ENCODE measurements at regions not wholly inside any gene's neighbourhood (a gene's known extent, or its start where the extent isn't known, plus 50 kb on each side); places are given as distances from the start of the nearest gene placed in this dataset.

DNA sequence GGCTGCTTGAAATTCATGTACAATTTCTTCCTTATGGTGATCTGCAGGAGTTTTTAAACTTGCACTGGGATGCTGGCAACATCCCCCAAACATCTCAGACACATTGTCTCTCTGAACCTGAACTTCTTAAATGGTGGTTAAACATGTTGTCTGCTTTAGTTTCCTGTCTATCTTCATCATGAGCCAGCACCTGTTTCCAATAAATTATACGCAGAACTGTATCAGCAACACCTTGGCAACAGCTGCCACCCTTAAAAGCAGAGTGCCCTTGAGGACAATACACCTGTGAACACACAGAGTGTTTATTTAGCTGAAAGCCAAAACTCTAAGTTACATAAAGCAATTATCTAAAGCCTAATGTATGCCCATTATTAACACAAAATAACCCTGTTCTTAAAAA lies 242.9 kb downstream of the WNT5A start:
- Histone ChIP-seq H3K9ac (ENCODE audit: low read length) (no peak overlapping the region), H3K9me3 (ENCODE audit: control insufficient read depth, low read length) (no peaks in the 10 kb centered on the region), H3K27me3 (ENCODE audit: control insufficient read depth in 1 of 2, insufficient read depth in 1 of 2, low read length in 2 of 2) (no peaks in the 10 kb centered on the region), H3K27ac (ENCODE audit: low read length, poor library complexity, severe bottlenecking) (no peak overlapping the region), H2AK5ac (ENCODE audit: low read length, severe bottlenecking) (no peak overlapping the region), H3K4me2 (ENCODE audit: low read length, poor library complexity, severe bottlenecking) (no peak overlapping the region), H2BK12ac (ENCODE audit: low read length in 2 of 2) (no peak overlapping the region), H3K23ac (ENCODE audit: low read length in 2 of 2) (no peak overlapping the region), H3K79me1 (replicated peaks; ENCODE audit: low read length, poor library complexity, severe bottlenecking) (no peaks in the 10 kb centered on the region), H3K4me1 (ENCODE audit: control insufficient read depth, insufficient read depth, low read depth, low read length) (no peaks in the 10 kb centered on the region), H3K18ac (ENCODE audit: low read depth in 1 of 2, low read length in 2 of 2) (no peak overlapping the region), H3K36me3 (ENCODE audit: control insufficient read depth in 1 of 2, insufficient read depth in 2 of 2, low read depth in 1 of 2, low read length in 2 of 2) (no peaks in the 10 kb centered on the region), H3K4me3 (ENCODE audit: insufficient read depth in 1 of 2, low read depth in 1 of 2, low read length in 2 of 2) (no peak overlapping the region), H2BK15ac (ENCODE audit: low read depth, poor library complexity, severe bottlenecking) (no peak overlapping the region), H3K4ac (ENCODE audit: low read depth in 1 of 2, low read length in 2 of 2) (no peak overlapping the region), H2BK120ac (ENCODE audit: low read depth, low read length) (no peak overlapping the region), H4K91ac (ENCODE audit: low read length) (no peak overlapping the region), H4K8ac (ENCODE audit: low read length) (no peak overlapping the region), H3K14ac (ENCODE audit: low read length in 2 of 2) (no peak overlapping the region), H2BK5ac (ENCODE audit: low read depth, low read length, poor library complexity, severe bottlenecking) (no peak overlapping the region), H2AFZ (ENCODE audit: low read depth, low read length) (no peak overlapping the region)
- no peak for DNase-seq
- WGBS: 97% methylated on average over 1 of the region's 1 CpG

- H2AFZ ChIP-seq (ENCODE audit: low read depth, low read length): no peak overlapping the region
- no peak overlapping the region for H3K9ac ChIP-seq (ENCODE audit: low read length)
- no peak overlapping the region for H3K23ac ChIP-seq (ENCODE audit: low read length in 2 of 2)
- no peak overlapping the region for H3K4me3 ChIP-seq (ENCODE audit: insufficient read depth in 1 of 2, low read depth in 1 of 2, low read length in 2 of 2)
- H2AK5ac ChIP-seq (ENCODE audit: low read length, severe bottlenecking): no peak overlapping the region
- no peaks in the 10 kb centered on the region for H3K79me1 ChIP-seq (replicated peaks; ENCODE audit: low read length, poor library complexity, severe bottlenecking)
- H4K8ac ChIP-seq (ENCODE audit: low read length): no peak overlapping the region
- no peaks in the 10 kb centered on the region for H3K9me3 ChIP-seq (ENCODE audit: control insufficient read depth, low read length)
- no peak overlapping the region for H2BK5ac ChIP-seq (ENCODE audit: low read depth, low read length, poor library complexity, severe bottlenecking)
- no peaks in the 10 kb centered on the region for H3K27me3 ChIP-seq (ENCODE audit: control insufficient read depth in 1 of 2, insufficient read depth in 1 of 2, low read length in 2 of 2)
- WGBS: 90% methylated on average over 8 of the region's 9 CpGs
- H3K36me3 ChIP-seq (ENCODE audit: control insufficient read depth in 1 of 2, insufficient read depth in 2 of 2, low read depth in 1 of 2, low read length in 2 of 2): no peaks in the 10 kb centered on the region
- H3K27ac ChIP-seq (ENCODE audit: low read length, poor library complexity, severe bottlenecking): no peak overlapping the region
- H3K4me1 ChIP-seq (ENCODE audit: control insufficient read depth, insufficient read depth, low read depth, low read length): no peaks in the 10 kb centered on the region
- no peak overlapping the region for H4K91ac ChIP-seq (ENCODE audit: low read length)
- no peak overlapping the region for H3K4me2 ChIP-seq (ENCODE audit: low read length, poor library complexity, severe bottlenecking)
- no peak overlapping the region for H3K14ac ChIP-seq (ENCODE audit: low read length in 2 of 2)
- H3K18ac ChIP-seq (ENCODE audit: low read depth in 1 of 2, low read length in 2 of 2): no peak overlapping the region
- H2BK120ac ChIP-seq (ENCODE audit: low read depth, low read length): no peak overlapping the region
- H3K4ac ChIP-seq (ENCODE audit: low read depth in 1 of 2, low read length in 2 of 2): no peak overlapping the region
- DNase-seq: no peak
- H2BK15ac ChIP-seq (ENCODE audit: low read depth, poor library complexity, severe bottlenecking): no peak overlapping the region
- no peak overlapping the region for H2BK12ac ChIP-seq (ENCODE audit: low read length in 2 of 2)
Observed at GRCh38 chr3:55243678-55244077, 243.4 kb downstream of the WNT5A start.

GRCh38 chr3:55242921-55243320 lies 244.2 kb downstream of the WNT5A start:
- no peak overlapping the region for H3K4me3 ChIP-seq (ENCODE audit: insufficient read depth in 1 of 2, low read depth in 1 of 2, low read length in 2 of 2)
- no peak for DNase-seq
- H3K36me3 ChIP-seq (ENCODE audit: control insufficient read depth in 1 of 2, insufficient read depth in 2 of 2, low read depth in 1 of 2, low read length in 2 of 2): no peaks in the 10 kb centered on the region
- H2AK5ac ChIP-seq (ENCODE audit: low read length, severe bottlenecking): no peak overlapping the region
- H3K18ac ChIP-seq (ENCODE audit: low read depth in 1 of 2, low read length in 2 of 2): no peak overlapping the region
- H3K27me3 ChIP-seq (ENCODE audit: control insufficient read depth in 1 of 2, insufficient read depth in 1 of 2, low read length in 2 of 2): no peaks in the 10 kb centered on the region
- no peak overlapping the region for H2BK15ac ChIP-seq (ENCODE audit: low read depth, poor library complexity, severe bottlenecking)
- no peak overlapping the region for H3K23ac ChIP-seq (ENCODE audit: low read length in 2 of 2)
- H2BK120ac ChIP-seq (ENCODE audit: low read depth, low read length): no peak overlapping the region
- H3K27ac ChIP-seq (ENCODE audit: low read length, poor library complexity, severe bottlenecking): no peak overlapping the region
- H2BK5ac ChIP-seq (ENCODE audit: low read depth, low read length, poor library complexity, severe bottlenecking): no peak overlapping the region
- H3K4ac ChIP-seq (ENCODE audit: low read depth in 1 of 2, low read length in 2 of 2): no peak overlapping the region
- no peak overlapping the region for H4K8ac ChIP-seq (ENCODE audit: low read length)
- no peaks in the 10 kb centered on the region for H3K4me1 ChIP-seq (ENCODE audit: control insufficient read depth, insufficient read depth, low read depth, low read length)
- no peak overlapping the region for H3K14ac ChIP-seq (ENCODE audit: low read length in 2 of 2)
- no peaks in the 10 kb centered on the region for H3K9me3 ChIP-seq (ENCODE audit: control insufficient read depth, low read length)
- H2AFZ ChIP-seq (ENCODE audit: low read depth, low read length): no peak overlapping the region
- no peak overlapping the region for H3K4me2 ChIP-seq (ENCODE audit: low read length, poor library complexity, severe bottlenecking)
- WGBS: 36% methylated on average over 2 of the region's 4 CpGs
- no peak overlapping the region for H3K9ac ChIP-seq (ENCODE audit: low read length)
- H2BK12ac ChIP-seq (ENCODE audit: low read length in 2 of 2): no peak overlapping the region
- H3K79me1 ChIP-seq (replicated peaks; ENCODE audit: low read length, poor library complexity, severe bottlenecking): no peaks in the 10 kb centered on the region
- H4K91ac ChIP-seq (ENCODE audit: low read length): no peak overlapping the region

GRCh38 chr3:55241098-55241497 lies 246.0 kb downstream of the WNT5A start:
- H3K36me3 ChIP-seq (ENCODE audit: control insufficient read depth in 1 of 2, insufficient read depth in 2 of 2, low read depth in 1 of 2, low read length in 2 of 2): no peaks in the 10 kb centered on the region
- H3K27me3 ChIP-seq (ENCODE audit: control insufficient read depth in 1 of 2, insufficient read depth in 1 of 2, low read length in 2 of 2): no peaks in the 10 kb centered on the region
- no peak overlapping the region for H3K18ac ChIP-seq (ENCODE audit: low read depth in 1 of 2, low read length in 2 of 2)
- no peak overlapping the region for H4K8ac ChIP-seq (ENCODE audit: low read length)
- H2AK5ac ChIP-seq (ENCODE audit: low read length, severe bottlenecking): no peak overlapping the region
- no peak overlapping the region for H2BK12ac ChIP-seq (ENCODE audit: low read length in 2 of 2)
- no peak overlapping the region for H3K4ac ChIP-seq (ENCODE audit: low read depth in 1 of 2, low read length in 2 of 2)
- H3K79me1 ChIP-seq (replicated peaks; ENCODE audit: low read length, poor library complexity, severe bottlenecking): no peaks in the 10 kb centered on the region
- DNase-seq: no peak
- no peaks in the 10 kb centered on the region for H3K9me3 ChIP-seq (ENCODE audit: control insufficient read depth, low read length)
- no peak overlapping the region for H2BK120ac ChIP-seq (ENCODE audit: low read depth, low read length)
- 93% methylated on average over 1 of the region's 3 CpGs for WGBS
- no peak overlapping the region for H3K4me3 ChIP-seq (ENCODE audit: insufficient read depth in 1 of 2, low read depth in 1 of 2, low read length in 2 of 2)
- H2BK15ac ChIP-seq (ENCODE audit: low read depth, poor library complexity, severe bottlenecking): no peak overlapping the region
- H3K4me1 ChIP-seq (ENCODE audit: control insufficient read depth, insufficient read depth, low read depth, low read length): peaks cover 2% of the 10 kb centered on the region
- H3K4me2 ChIP-seq (ENCODE audit: low read length, poor library complexity, severe bottlenecking): no peak overlapping the region
- H3K23ac ChIP-seq (ENCODE audit: low read length in 2 of 2): no peak overlapping the region
- H2BK5ac ChIP-seq (ENCODE audit: low read depth, low read length, poor library complexity, severe bottlenecking): no peak overlapping the region
- no peak overlapping the region for H2AFZ ChIP-seq (ENCODE audit: low read depth, low read length)
- H3K9ac ChIP-seq (ENCODE audit: low read length): no peak overlapping the region
- H4K91ac ChIP-seq (ENCODE audit: low read length): no peak overlapping the region
- H3K14ac ChIP-seq (ENCODE audit: low read length in 2 of 2): no peak overlapping the region
- no peak overlapping the region for H3K27ac ChIP-seq (ENCODE audit: low read length, poor library complexity, severe bottlenecking)

Data from mesenchymal stem cell (in vitro differentiated cells and primary cell).